ENCODE measurements at regions not wholly inside any gene's neighbourhood (a gene's known extent, or its start where the extent isn't known, plus 50 kb on each side); places are given as distances from the start of the nearest gene placed in this dataset.
"Not testable (repeated sequence)": the region's sequence is repeated elsewhere in the genome, so short reads cannot be mapped to it uniquely, and the experiment has no call there.

GRCh38 chr14:71430678-71431376, 501.4 kb upstream of the RGS6 start:
- DNase-seq (ENCODE audit: low read depth, low spot score), result no peak

- DNase-seq (ENCODE audit: low read depth, low spot score), result no peak
Measured at GRCh38 chr14:71432334-71433110, 499.7 kb upstream of the RGS6 start.

DNA sequence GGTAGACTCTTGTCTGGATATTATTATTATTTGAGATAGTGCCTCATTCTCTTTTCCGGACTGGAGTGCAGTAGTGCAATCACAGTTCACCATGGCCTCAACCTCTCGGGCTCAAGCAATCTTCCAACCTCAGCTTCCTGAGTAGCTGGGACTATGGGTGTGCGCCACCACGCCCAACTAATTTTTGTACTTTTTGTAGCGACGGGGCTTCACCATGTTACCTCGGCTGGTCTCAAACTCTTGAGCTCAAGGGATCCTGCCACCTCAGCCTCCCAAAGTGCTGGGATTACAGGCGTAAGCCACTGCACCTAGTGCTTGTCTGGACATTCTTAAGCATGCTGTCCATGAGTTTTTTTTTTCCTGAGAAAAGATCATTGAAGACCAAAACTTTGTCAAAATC, 498.9 kb upstream of the RGS6 start:
- DNase-seq (ENCODE audit: low read depth, low spot score), result no peak

DNA sequence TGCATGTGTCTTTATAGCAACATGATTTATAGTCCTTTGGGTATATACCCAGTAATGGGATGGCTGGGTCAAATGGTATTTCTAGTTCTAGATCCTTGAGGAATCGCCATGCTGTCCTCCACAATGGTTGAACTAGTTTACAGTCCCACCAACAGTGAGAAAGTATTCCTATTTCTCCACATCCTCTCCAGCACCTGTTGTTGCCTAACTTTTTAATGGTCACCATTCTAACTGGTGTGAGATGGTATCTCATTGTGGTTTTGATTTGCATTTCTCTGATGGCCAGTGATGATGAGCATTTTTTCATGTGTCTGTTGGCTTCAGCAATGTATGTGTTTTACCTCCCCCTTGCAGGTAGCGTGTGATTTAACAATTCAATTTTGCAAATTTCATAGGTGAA, 496.6 kb upstream of the RGS6 start:
- DNase-seq (ENCODE audit: low read depth, low spot score), result not testable (repeated sequence)

GRCh38 chr14:71437870-71438269, 494.4 kb upstream of the RGS6 start:
- no peak for DNase-seq (ENCODE audit: low read depth, low spot score)

DNA sequence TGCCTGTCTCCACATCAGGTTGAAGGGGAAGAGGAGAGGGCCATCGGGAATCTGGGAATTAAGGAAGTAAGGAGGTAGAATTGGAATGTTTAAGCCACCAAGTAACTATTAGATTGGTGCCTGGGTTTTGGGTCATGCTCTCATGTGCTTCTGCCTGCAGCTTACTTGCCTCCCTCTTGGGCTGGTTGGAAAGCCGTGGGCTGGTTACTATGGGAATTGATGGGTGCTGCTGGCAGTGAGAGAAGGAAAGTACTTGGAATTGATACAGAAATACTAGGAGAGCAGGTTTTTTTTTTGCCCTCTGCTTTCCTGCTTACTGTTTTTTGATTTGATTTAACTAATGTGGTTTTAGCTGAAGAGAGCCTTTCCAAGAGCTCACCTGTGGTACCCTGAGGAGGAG, 493.5 kb upstream of the RGS6 start:
- DNase-seq (ENCODE audit: low read depth, low spot score), result no peak

GRCh38 chr14:71441126-71441525, 491.1 kb upstream of the RGS6 start:
- no peak for DNase-seq (ENCODE audit: low read depth, low spot score)

GRCh38 chr14:71444030-71444822, 488.0 kb upstream of the RGS6 start:
- DNase-seq (ENCODE audit: low read depth, low spot score), result no peak

DNA sequence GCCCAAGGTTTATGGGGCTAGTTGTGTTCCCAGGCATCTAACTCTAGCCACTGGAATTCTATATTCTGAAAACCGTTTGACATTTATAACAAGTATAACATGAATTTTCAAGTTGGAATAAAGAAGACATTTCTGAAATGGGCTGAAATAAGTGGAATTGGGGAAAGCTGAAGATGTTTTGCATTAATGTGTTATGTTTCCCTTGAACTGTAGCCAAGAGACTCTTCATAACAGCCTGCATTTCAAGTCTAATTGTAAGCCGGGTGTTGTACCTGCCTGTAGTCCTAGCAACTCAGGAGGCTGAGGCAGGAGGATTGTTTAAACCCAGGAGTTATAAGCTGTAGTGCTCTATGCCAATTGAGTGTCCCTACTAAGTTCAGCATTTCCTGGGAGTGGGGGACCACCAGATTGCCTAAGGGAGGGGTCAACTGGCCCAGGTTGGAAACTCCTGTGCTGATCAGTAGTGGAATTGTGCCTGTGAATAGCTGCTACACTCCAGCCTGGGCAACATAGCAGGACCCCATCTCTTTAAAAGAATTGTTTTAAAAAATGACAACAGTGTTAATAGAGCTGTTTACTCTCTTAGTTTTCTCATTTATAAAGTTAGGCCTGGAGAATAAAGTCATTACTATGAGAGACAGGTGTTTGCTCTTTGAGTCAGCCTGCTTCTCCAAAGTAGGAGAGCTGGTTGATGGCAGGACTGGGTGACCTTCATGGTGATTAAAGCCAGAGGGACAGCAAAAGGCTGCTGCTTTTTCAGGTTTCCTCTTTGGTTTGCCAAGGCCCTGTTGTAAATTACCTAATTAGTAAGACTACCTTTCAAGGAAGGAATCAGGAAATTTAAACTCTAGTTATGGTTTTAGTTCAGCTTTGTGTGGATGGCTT, 483.6 kb upstream of the RGS6 start:
- no peak for DNase-seq (ENCODE audit: low read depth, low spot score)

DNA sequence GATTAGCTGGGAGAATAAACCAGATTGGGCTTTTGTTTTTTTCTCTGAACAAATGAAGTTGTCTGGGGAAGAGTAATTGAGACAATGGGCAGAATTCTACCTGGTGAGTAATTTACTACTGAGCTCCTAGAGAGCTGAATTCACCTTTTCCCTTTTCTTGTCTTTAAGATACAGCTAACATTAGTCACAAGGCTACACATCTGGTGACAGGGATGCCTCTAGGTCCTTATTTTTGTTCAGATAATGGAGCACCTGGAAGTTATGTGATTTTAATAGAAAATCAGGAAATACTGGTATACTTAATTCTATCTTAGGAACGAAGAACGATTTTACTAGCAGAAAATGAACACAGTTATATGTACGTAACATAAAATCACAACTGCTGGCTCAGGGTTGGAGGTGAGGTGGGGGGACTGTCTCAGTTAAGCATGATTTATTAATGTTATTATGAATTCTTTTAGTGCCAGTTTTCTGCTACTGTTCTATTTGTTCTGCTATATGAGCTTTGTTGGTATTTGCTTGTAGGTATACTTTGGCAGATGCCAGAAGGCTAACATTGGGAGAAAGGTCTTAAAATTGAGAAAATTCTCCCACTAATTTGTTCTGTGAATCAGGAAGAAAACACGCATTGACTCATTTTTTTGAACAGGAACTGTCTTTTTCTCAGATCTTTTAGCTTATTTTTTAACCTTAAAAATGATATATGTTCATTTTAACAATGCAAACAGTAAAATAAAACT, 482.7 kb upstream of the RGS6 start:
- DNase-seq (ENCODE audit: low read depth, low spot score), result no peak

- no peak for DNase-seq (ENCODE audit: low read depth, low spot score)
Measured at GRCh38 chr14:71451501-71451900, 480.7 kb upstream of the RGS6 start.

DNA sequence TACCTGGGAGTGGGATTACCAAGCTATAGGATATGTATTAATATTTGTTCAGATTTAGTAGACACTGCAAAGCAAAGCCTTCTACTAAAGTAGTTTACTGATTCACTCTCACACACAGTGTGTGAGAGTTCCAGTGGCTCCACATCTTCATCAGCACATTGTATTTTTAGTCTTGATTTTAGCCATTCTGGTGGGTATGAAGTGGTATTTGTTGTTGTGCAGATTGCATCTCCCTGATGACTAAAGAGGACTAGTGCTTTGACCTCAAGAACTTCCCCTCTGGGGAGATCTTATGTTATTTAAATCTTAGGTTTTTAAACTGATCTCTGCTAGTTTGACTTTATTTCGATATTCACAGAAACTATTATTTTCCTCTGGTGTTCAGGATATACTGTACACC, 479.7 kb upstream of the RGS6 start:
- no peak for DNase-seq (ENCODE audit: low read depth, low spot score)

- DNase-seq (ENCODE audit: low read depth, low spot score), result no peak
Measured at GRCh38 chr14:71452987-71453386, 479.2 kb upstream of the RGS6 start.

- DNase-seq (ENCODE audit: low read depth, low spot score), result no peak
Measured at GRCh38 chr14:71454010-71454409, 478.2 kb upstream of the RGS6 start.

GRCh38 chr14:71454513-71455332, 477.5 kb upstream of the RGS6 start:
- DNase-seq (ENCODE audit: low read depth, low spot score), result no peak

GRCh38 chr14:71460091-71460490, 472.1 kb upstream of the RGS6 start:
- DNase-seq (ENCODE audit: low read depth, low spot score), result no peak

DNA sequence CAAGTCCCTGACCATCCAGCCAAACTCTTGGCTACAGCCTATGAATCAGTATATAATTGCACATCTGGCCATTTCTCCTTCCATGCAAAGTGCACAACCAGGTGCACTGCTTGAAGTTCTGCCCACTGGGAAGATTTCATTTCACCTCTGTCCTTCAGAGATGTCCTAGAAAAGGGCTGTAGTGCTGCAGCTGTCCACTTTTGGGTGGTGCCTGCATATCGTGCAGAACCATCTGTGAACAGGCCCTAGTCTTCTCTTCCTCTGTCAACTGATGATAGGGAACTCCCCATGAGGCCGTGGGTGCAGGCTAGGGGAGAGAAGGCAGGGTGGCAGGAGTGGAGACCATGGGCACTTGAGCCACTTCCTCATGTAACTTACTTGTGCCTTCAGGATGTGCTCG, 470.6 kb upstream of the RGS6 start:
- not testable (repeated sequence) for DNase-seq (ENCODE audit: low read depth, low spot score)

DNA sequence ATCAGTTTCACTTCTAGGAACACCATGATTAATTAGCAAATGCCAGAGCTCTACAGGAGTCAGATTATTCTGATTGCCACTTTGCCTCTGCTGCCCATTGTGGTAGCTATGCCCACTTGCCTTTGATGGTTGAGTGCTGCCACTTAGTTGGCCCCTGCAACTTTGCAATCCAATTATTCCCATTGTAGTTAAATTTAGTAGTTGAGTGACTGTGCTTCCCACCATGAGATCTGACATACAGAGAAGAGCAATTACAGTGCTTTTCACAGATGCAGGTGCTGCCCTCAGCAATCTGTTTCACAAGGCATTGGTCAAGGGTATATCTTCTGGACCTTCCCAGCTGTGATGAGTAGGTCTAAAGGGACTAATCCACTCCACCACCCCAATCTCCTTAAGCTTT, 468.4 kb upstream of the RGS6 start:
- no peak for DNase-seq (ENCODE audit: low read depth, low spot score)

GRCh38 chr14:71464840-71465239, 467.4 kb upstream of the RGS6 start:
- no peak for DNase-seq (ENCODE audit: low read depth, low spot score)

DNA sequence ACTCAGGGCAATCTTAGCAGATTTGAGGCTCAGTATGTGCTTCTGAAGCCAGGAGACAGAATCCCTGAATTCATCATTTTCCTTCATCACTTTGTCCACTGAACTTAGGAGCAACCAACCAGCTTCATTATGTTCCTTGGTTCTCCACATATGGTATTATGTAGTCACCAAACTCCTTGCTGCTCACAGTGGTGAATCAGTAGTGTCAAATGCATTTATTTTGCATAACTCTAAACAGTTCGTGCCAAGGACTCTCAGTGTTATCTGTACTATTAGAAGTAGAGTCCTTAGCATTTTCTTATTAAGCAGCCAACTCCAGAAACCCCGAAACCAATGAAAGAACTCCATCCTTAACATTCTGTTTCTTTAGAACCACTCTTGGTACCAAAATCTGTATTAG, 466.9 kb upstream of the RGS6 start:
- no peak for DNase-seq (ENCODE audit: low read depth, low spot score)

Measured in activated CD4-positive, CD25-positive, alpha-beta regulatory T cell treated with anti-CD3 and anti-CD28 coated beads, Interleukin-2, amount 50 U/mL, for 16 hours (primary cell).